ENCODE measurements at regions not wholly inside any gene's neighbourhood (a gene's known extent, or its start where the extent isn't known, plus 50 kb on each side); places are given as distances from the start of the nearest gene placed in this dataset.

DNA sequence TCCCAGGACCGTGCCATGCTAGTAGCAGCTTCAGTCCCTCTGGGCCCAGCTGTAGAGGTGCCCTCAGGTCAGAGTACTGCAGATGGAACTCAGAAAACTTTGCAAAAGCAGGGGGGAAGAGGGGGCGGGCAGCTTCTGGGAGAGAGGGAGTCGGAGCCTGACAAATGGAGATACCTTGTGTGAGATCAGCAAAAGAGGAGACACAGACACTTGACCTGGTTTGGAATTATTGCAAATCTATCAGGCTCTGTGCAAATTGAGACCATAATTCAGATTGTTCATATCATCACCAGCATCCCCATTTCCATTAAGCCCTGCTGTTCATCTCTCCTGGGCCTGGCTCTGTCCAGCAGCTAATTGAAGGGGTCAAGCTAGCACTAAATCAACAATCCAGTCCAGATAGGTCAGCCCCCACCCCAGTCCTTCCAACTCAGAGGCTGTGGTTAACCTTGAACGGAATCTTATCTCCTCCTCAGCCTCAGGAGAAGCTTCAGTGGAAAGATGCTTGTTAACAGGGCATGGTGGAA lies 292.6 kb upstream of the PLET1 start:
- no peak for TF ChIP-seq ZNF416 (CRISPR knock-in tag; IDR thresholded peaks at IDR 0.05)
- TF ChIP-seq, protein P1, sequence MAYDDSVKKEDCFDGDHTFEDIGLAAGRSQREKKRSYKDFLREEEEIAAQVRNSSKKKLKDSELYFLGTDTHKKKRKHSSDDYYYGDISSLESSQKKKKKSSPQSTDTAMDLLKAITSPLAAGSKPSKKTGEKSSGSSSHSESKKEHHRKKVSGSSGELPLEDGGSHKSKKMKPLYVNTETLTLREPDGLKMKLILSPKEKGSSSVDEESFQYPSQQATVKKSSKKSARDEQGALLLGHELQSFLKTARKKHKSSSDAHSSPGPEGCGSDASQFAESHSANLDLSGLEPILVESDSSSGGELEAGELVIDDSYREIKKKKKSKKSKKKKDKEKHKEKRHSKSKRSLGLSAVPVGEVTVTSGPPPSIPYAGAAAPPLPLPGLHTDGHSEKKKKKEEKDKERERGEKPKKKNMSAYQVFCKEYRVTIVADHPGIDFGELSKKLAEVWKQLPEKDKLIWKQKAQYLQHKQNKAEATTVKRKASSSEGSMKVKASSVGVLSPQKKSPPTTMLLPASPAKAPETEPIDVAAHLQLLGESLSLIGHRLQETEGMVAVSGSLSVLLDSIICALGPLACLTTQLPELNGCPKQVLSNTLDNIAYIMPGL (CRISPR knock-in tag; IDR thresholded peaks at IDR 0.05), result no peak
- TF ChIP-seq, protein P2, sequence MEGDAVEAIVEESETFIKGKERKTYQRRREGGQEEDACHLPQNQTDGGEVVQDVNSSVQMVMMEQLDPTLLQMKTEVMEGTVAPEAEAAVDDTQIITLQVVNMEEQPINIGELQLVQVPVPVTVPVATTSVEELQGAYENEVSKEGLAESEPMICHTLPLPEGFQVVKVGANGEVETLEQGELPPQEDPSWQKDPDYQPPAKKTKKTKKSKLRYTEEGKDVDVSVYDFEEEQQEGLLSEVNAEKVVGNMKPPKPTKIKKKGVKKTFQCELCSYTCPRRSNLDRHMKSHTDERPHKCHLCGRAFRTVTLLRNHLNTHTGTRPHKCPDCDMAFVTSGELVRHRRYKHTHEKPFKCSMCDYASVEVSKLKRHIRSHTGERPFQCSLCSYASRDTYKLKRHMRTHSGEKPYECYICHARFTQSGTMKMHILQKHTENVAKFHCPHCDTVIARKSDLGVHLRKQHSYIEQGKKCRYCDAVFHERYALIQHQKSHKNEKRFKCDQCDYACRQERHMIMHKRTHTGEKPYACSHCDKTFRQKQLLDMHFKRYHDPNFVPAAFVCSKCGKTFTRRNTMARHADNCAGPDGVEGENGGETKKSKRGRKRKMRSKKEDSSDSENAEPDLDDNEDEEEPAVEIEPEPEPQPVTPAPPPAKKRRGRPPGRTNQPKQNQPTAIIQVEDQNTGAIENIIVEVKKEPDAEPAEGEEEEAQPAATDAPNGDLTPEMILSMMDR (IDR thresholded peaks at IDR 0.05), result no peak
- no peak for TF ChIP-seq ZNF512 (CRISPR knock-in tag; IDR thresholded peaks at IDR 0.05; ENCODE audit: borderline replicate concordance)
- TF ChIP-seq SP1 (CRISPR knock-in tag; conservative IDR thresholded peaks at IDR 0.05), result no peak
- no peak for TF ChIP-seq AFF4 (CRISPR knock-in tag; IDR thresholded peaks at IDR 0.05; ENCODE audit: borderline replicate concordance)
- no peak for TF ChIP-seq ESRRA (CRISPR knock-in tag; IDR thresholded peaks at IDR 0.05; ENCODE audit: borderline replicate concordance)
- TF ChIP-seq ELF4 (CRISPR knock-in tag; IDR thresholded peaks at IDR 0.05; ENCODE audit: low read depth), result no peak
- TF ChIP-seq FOXJ3 (CRISPR knock-in tag; IDR thresholded peaks at IDR 0.05; ENCODE audit: borderline replicate concordance), result no peak
- TF ChIP-seq, protein P3, sequence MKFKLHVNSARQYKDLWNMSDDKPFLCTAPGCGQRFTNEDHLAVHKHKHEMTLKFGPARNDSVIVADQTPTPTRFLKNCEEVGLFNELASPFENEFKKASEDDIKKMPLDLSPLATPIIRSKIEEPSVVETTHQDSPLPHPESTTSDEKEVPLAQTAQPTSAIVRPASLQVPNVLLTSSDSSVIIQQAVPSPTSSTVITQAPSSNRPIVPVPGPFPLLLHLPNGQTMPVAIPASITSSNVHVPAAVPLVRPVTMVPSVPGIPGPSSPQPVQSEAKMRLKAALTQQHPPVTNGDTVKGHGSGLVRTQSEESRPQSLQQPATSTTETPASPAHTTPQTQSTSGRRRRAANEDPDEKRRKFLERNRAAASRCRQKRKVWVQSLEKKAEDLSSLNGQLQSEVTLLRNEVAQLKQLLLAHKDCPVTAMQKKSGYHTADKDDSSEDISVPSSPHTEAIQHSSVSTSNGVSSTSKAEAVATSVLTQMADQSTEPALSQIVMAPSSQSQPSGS (CRISPR knock-in tag; IDR thresholded peaks at IDR 0.05; ENCODE audit: borderline replicate concordance, low read depth), result no peak
- TF ChIP-seq ZNF138 (CRISPR knock-in tag; conservative IDR thresholded peaks at IDR 0.05), result no peak
- TF ChIP-seq, protein P4, sequence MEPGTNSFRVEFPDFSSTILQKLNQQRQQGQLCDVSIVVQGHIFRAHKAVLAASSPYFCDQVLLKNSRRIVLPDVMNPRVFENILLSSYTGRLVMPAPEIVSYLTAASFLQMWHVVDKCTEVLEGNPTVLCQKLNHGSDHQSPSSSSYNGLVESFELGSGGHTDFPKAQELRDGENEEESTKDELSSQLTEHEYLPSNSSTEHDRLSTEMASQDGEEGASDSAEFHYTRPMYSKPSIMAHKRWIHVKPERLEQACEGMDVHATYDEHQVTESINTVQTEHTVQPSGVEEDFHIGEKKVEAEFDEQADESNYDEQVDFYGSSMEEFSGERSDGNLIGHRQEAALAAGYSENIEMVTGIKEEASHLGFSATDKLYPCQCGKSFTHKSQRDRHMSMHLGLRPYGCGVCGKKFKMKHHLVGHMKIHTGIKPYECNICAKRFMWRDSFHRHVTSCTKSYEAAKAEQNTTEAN (CRISPR knock-in tag; IDR thresholded peaks at IDR 0.05), result no peak
- TF ChIP-seq FOXK1 (CRISPR knock-in tag; IDR thresholded peaks at IDR 0.05), result no peak

Data from WTC11 (cell line).